ENCODE measurements at regions not wholly inside any gene's neighbourhood (a gene's known extent, or its start where the extent isn't known, plus 50 kb on each side); places are given as distances from the start of the nearest gene placed in this dataset.
A peak's percentile ranks its signal among the peaks of the same experiment; 100 is the strongest.

GRCh38 chr10:131771634-131772358 is 129.0 kb upstream of the PPP2R2D start:
- DNase-seq = no peak

- DNase-seq = peak; percentile 32
Observed at GRCh38 chr10:131772441-131772840, 128.4 kb upstream of the PPP2R2D start.

DNA sequence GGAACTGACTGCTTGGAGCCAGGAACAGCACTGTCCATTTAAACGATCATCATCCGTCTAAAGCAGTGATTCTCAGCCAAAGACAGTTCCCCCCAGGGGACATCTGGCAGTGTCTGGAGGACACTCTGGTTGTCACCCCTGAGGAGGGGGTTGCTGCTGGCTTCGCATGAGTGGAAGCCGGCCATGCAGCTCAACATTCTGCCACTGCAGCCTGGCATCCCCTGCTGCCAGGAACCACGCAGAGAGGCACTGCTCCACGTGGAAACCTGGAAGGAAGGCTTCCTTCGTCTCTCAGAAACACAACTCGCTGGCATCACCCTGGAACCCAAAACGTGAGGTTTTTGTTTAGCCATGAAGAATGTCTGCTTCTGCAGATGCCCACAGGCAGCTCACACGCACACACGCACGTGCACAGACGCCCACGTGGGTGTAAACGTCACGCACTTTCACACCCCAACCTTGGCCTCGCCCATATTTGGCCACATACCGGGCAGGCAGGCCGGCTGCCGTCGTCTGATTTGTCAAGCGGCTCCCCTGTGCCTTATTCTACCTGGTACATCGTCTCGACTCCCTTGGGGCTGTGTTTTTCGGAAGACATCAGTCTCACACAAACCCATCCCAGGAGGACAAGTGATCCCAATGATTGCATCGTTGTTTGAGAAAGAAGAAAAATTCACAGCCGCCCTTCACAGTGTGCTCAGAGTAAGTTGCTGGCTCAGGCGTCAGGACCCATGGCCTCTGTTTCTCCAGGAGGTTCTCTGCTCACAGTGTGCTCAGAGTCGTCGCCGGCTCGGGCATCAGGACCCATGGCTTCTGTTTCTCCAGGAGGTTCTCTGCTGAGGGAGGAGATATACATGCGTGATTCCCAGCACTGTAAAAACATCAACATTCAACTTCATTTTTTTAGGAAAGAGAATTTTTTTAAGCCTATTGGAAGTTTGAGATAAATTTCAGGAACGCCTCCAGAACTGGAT is 127.2 kb upstream of the PPP2R2D start:
- DNase-seq = no peak

- DNase-seq = no peak
Observed at GRCh38 chr10:131774681-131775085, 126.1 kb upstream of the PPP2R2D start.

GRCh38 chr10:131775433-131775832 is 125.4 kb upstream of the PPP2R2D start:
- DNase-seq = no peak

- DNase-seq = no peak
Observed at GRCh38 chr10:131775833-131776232, 125.0 kb upstream of the PPP2R2D start.

DNA sequence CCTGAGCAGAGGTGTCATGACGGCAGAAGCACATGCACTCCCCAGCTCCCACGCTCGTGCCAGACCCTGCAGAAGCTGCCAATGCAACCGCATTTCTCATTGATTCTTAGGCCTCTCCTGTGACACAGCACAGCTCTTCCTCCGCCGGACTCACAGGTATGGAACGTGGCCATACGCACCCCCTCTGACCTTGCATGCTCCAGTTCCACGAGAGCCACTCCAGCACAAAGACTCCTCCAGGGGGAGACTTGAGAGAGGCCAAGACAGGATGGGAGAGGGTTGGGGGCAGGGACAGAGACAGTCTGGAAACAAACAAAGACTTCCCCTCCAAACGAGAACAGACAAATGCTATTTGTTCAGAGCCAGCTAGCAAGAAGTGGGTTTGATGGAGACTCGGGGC is 124.3 kb upstream of the PPP2R2D start:
- DNase-seq = no peak

GRCh38 chr10:131777162-131777561 is 123.6 kb upstream of the PPP2R2D start:
- no peak for DNase-seq

GRCh38 chr10:131777921-131778320 is 122.9 kb upstream of the PPP2R2D start:
- DNase-seq = no peak

DNA sequence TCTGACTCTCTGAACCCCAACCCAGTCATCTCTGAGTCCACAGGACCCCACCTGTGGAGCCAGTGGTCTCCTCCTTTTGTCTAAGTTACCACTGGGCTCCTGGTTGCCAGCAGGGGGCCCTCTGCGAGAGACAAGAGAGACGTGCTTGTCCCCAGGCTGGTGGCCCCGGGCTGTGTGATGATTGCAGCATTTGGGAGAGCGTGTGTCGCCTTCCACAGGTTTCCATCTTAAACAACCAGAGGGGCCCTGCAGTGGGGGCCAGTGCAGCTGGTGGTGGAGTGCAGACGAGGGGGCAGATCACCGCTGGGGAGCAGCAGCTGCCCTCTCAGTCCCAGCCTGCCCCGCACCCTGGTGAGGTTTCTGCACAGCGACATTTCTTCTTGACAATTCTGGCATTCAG is 122.4 kb upstream of the PPP2R2D start:
- DNase-seq = no peak

DNA sequence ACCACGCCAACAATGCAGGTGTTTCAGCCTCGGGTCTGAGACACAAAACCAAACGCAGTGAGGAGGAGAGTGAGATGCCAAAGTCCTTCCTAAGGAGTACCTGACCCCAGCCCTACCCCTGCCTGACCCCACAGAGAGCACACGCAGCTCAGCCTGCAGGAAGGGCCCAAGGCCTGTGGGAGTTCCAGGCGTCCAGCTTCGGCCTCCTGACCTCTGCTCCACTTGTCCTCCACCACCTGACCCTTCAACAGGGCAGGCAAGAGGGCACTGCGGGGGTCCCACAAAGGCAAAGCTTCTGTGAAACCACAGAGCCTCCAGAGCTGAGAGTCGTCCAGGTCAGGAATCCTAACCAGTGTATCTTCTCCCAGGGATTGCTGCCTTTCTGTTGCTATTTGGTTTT is 122.0 kb upstream of the PPP2R2D start:
- DNase-seq = no peak

DNA sequence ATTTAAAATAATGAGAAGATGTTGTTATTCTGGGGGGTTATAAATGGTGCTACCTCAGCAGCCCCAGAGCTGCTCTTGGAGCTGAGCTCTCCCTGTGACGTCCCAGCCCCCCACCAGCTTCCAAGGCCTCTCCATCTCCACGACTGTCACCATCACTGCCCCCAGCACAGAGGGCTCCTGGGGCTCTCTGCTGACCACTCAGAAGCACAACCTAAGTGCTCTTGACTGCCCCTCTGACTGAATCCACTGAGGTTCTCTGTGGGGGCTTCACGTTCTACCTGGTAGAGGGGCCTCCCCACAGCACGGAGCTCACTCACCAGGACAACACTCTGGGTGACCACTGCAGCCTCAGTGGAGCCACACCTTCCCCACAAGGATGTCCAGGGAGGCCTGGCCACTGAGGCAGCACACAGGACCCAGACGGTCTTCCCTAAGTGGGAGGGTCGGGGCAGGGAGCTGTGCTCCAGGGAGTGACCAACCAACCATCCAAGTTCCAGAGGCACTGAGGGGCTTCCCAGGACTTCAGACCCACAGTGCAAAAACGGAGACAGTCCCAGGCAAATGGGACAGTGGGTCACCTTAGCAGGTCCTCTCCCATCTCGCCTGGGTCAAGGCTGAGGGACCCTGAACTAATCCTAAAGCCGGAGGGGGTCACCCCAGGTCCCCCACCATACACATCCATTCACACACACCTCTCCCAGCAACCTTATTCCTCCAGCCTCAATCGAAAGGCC is 121.0 kb upstream of the PPP2R2D start:
- no peak for DNase-seq

- no peak for DNase-seq
Observed at GRCh38 chr10:131781076-131781475, 119.7 kb upstream of the PPP2R2D start.

DNA sequence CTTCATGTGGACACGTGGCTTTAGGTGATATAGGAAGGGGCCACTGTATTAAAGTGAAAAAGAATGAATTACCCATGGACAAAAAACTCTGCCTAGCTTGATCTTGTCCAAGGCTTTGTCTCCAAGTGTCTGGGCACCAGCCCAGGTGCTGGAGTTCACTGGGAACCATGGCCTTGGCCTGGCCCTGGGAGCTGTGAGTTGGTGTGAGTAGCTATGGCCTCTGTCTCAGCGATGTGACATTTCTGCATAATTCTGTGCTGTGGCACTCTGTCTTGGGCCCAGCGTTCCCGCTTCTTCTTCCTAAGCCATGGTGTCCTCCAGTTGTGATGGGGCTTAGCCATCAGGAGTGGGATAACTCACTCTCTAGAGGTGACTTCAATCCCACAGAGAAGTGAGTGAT is 119.0 kb upstream of the PPP2R2D start:
- no peak for DNase-seq

DNA sequence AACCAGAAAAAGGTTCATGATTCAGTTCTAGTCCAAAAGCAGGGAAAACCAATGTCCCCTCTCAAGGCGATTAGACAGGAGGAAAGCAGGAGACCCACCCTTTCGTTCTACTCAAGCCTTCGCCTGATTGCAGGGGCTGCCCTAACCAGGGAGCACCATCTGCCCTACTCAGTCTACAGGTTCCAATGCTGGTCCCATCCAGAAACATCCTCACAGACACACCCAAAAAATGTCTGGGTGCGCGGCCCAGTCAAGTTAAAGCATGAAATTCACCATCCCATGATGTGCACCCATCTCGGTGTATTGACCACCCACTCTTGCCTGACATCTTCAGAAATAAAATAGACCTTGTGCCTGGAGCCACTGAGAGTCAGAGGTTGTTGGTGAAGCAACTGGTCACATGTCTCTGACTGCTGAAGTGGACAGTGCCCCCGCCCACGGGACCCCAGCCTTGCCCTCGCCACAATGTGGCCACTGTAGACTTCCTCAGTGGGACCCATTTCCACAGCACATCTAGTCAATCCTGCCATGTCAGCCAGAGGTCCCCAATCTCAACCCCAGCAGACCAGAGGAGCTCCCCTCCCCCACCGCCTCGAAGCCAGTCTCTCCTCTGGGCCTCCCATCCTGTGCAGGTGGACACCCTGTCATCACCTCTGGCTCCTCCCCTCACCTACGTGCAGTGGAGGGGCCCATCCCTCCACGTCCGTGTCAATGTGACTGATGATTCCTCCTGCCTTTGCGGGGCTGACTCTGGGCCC is 116.3 kb upstream of the PPP2R2D start:
- DNase-seq = no peak

- DNase-seq = no peak
Observed at GRCh38 chr10:131785121-131785460, 115.7 kb upstream of the PPP2R2D start.

DNA sequence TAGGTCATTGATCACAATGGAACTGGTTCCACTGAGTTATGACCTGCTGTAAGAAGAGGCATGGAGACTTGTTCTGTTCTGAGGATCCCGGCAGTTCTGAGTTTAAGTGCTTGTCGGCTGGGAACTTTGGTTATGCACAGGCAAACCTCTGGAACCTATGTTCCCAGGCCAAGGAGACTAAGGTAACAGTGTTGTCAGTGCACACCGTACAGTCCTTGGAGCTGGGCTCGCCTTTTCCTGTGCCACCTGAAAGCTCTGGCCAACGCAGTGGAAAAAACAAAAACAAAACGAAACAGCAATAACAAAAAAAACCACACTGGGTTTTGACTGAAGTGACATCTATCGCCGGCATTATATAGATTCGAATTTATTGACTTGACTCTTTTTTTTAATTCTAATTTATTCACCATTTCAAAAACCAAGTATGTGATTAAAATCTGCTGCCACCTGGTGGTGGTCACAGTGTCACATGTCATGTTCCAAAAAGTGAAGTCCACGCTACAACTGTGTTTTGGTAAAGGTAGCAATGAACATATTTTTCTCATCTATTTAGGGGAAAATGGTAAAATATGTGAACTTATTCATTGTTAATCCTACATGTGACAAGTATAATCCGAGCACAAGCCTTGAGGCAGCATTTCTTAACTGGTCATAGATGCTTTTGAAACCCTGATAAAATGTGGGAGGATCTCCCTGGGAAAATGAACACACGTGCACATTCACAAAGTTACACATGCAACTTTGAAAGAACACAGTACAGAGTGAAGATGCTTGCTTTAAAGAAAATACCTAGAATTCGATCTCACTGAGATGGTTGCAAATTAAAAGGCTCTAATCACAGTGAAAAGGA is 113.8 kb upstream of the PPP2R2D start:
- DNase-seq = peak; percentile 56

GRCh38 chr10:131787961-131788360 is 112.8 kb upstream of the PPP2R2D start:
- no peak for DNase-seq

- DNase-seq = no peak
Observed at GRCh38 chr10:131788386-131788785, 112.4 kb upstream of the PPP2R2D start.

- DNase-seq = no peak
Observed at GRCh38 chr10:131789516-131789915, 111.3 kb upstream of the PPP2R2D start.

DNA sequence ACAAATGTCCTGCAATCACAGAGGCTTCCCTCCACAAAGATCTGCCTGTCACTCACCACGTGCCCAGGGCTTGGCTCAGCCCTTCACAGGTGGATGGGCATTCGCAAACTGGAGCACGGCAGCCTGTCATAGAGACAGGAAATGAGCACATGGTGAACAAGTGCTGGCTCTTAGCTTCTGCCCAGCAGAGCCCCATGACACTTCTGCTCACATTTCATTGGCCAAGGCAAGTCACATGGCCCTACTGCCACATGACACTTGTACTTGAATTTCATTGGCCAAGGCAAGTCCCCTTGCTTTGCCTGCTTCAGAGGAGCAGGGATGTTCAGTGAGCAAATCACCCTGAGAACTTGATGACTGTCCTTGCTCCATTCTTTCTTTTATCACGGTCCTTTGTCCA is 110.8 kb upstream of the PPP2R2D start:
- no peak for DNase-seq
